ENCODE measurements at regions not wholly inside any gene's neighbourhood (a gene's known extent, or its start where the extent isn't known, plus 50 kb on each side); places are given as distances from the start of the nearest gene placed in this dataset.
"Not testable (repeated sequence)": the region's sequence is repeated elsewhere in the genome, so short reads cannot be mapped to it uniquely, and the experiment has no call there.

GRCh38 chr13:111590796-111591195, 270.4 kb downstream of the TEX29 start:
- no peak overlapping the region for H3K4me3 ChIP-seq (ENCODE audit: low read depth, low read length)
- POLR2A ChIA-PET: no interaction called here
- H3K36me3 ChIP-seq (ENCODE audit: control insufficient read depth, insufficient read depth, low read length): no peaks in the 10 kb centered on the region
- no peak for TF ChIP-seq CTCF (IDR thresholded peaks at IDR 0.05; ENCODE audit: insufficient read depth, low read depth, low read length)
- H3K27me3 ChIP-seq (ENCODE audit: control insufficient read depth, insufficient read depth, low read length): no peaks in the 10 kb centered on the region
- CTCF ChIA-PET: no interaction called here
- no peak for DNase-seq (ENCODE audit: low read depth)

GRCh38 chr13:111593490-111593889, 273.0 kb downstream of the TEX29 start:
- H3K27me3 ChIP-seq (ENCODE audit: control insufficient read depth, insufficient read depth, low read length); H3K36me3 ChIP-seq (ENCODE audit: control insufficient read depth, insufficient read depth, low read length); H3K4me3 ChIP-seq (ENCODE audit: low read depth, low read length); DNase-seq (ENCODE audit: low read depth); POLR2A ChIA-PET; CTCF ChIA-PET: not testable (repeated sequence)

GRCh38 chr13:111594606-111595005, 274.2 kb downstream of the TEX29 start:
- POLR2A ChIA-PET: no interaction called here
- CTCF ChIA-PET: no interaction called here
- Histone ChIP-seq H3K4me3 (ENCODE audit: low read depth, low read length) (no peak overlapping the region), H3K27me3 (ENCODE audit: control insufficient read depth, insufficient read depth, low read length) (no peaks in the 10 kb centered on the region), H3K36me3 (ENCODE audit: control insufficient read depth, insufficient read depth, low read length) (no peaks in the 10 kb centered on the region)
- no peak for DNase-seq (ENCODE audit: low read depth)
- TF ChIP-seq CTCF (IDR thresholded peaks at IDR 0.05; ENCODE audit: insufficient read depth, low read depth, low read length): no peak

- no peak for DNase-seq (ENCODE audit: low read depth)
- POLR2A ChIA-PET: no interaction called here
- Histone ChIP-seq H3K4me3 (ENCODE audit: low read depth, low read length) (no peak overlapping the region), H3K27me3 (ENCODE audit: control insufficient read depth, insufficient read depth, low read length) (no peaks in the 10 kb centered on the region), H3K36me3 (ENCODE audit: control insufficient read depth, insufficient read depth, low read length) (no peaks in the 10 kb centered on the region)
- CTCF ChIA-PET: no interaction called here
- no peak for TF ChIP-seq CTCF (IDR thresholded peaks at IDR 0.05; ENCODE audit: insufficient read depth, low read depth, low read length)
These were observed 274.8 kb downstream of the TEX29 start for GRCh38 chr13:111595276-111595675.

GRCh38 chr13:111595791-111596190, 275.3 kb downstream of the TEX29 start:
- CTCF ChIA-PET: no interaction called here
- TF ChIP-seq CTCF (IDR thresholded peaks at IDR 0.05; ENCODE audit: insufficient read depth, low read depth, low read length): no peak
- Histone ChIP-seq H3K27me3 (ENCODE audit: control insufficient read depth, insufficient read depth, low read length) (no peaks in the 10 kb centered on the region), H3K36me3 (ENCODE audit: control insufficient read depth, insufficient read depth, low read length) (no peaks in the 10 kb centered on the region), H3K4me3 (ENCODE audit: low read depth, low read length) (no peak overlapping the region)
- no peak for DNase-seq (ENCODE audit: low read depth)
- POLR2A ChIA-PET: no interaction called here

- POLR2A ChIA-PET: no interaction called here
These were observed 276.8 kb downstream of the TEX29 start for GRCh38 chr13:111597191-111597611.

More at GRCh38 chr13:111597191-111597611, 276.8 kb downstream of the TEX29 start:
- no peak overlapping the region for H3K4me3 ChIP-seq (ENCODE audit: low read depth, low read length)
- CTCF ChIA-PET: no interaction called here
- TF ChIP-seq CTCF (IDR thresholded peaks at IDR 0.05; ENCODE audit: insufficient read depth, low read depth, low read length): no peak
- no peaks in the 10 kb centered on the region for H3K27me3 ChIP-seq (ENCODE audit: control insufficient read depth, insufficient read depth, low read length)
- no peak for DNase-seq (ENCODE audit: low read depth)
- H3K36me3 ChIP-seq (ENCODE audit: control insufficient read depth, insufficient read depth, low read length): no peaks in the 10 kb centered on the region
